ENCODE measurements at regions not wholly inside any gene's neighbourhood (a gene's known extent, or its start where the extent isn't known, plus 50 kb on each side); places are given as distances from the start of the nearest gene placed in this dataset.

GRCh38 chr13:37383046-37383445, 215.5 kb downstream of the POSTN start:
- FAIRE-seq (no peak), DNase-seq (ENCODE audit: insufficient read length, low spot score) (no peak)
- TF ChIP-seq CTCF (IDR thresholded peaks at IDR 0.05; ENCODE audit: insufficient read depth, missing control alignments), result no peak

DNA sequence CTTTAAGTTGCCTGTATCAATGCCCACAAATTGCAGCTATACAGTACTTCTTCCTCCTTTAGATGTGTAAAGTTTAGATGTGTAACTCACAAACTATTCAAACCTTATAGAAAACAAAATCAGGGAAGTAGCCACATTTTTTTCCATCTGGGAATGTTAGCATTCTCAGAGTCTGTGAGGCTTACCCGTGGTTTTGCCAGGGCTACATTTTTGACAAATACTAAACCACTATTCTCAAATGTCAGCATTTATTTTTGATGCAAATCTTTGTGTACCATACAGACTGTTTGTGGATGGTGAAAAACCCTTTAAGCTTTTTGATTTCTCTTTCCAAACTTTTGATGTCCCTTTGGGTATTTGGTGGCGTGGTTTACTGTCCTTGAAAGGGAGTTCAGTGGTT, 216.4 kb downstream of the POSTN start:
- no peak for TF ChIP-seq CTCF (IDR thresholded peaks at IDR 0.05; ENCODE audit: insufficient read depth, missing control alignments)
- no peak for DNase-seq (ENCODE audit: insufficient read length, low spot score)
- no peak for FAIRE-seq

DNA sequence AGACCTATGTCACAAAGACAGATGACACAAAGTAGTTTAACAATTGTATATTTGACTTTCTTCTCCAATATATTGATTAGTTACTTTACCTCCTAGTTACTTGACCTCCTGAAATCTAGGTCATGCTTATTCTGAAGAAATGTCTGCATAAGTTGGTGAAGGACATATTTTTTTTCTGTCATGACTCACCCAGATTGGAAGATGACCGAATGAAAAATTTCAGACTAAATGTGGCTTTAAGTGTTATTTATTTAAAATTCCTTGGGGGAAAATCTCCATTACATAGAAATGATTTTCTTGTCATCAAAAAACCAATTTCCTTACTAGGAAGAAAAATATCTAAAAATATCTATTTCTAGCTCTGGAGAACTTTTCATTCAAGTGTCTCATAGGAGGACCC, 217.1 kb downstream of the POSTN start:
- FAIRE-seq, result no peak
- no peak for DNase-seq (ENCODE audit: insufficient read length, low spot score)
- TF ChIP-seq CTCF (IDR thresholded peaks at IDR 0.05; ENCODE audit: insufficient read depth, missing control alignments), result no peak

DNA sequence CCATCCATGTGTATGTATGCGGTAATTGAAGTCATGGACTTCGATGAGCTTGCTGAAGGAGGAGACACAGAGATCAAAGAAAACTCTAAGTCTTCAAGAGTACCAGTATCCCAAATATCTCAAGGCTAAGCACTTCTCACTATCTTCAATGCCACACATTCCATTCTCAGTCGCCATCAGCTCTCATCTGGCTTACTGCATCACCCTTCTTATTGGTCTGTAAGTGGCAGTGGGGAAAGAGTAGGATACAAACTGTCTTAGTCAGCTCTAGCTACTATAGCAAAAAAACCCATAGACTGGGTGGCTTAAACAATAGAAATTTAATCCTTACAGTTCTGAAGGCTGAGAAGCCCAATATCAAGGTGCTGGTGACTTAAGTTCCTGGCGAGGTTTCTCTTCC, 218.7 kb downstream of the POSTN start:
- FAIRE-seq, result no peak
- no peak for TF ChIP-seq CTCF (IDR thresholded peaks at IDR 0.05; ENCODE audit: insufficient read depth, missing control alignments)
- DNase-seq (ENCODE audit: insufficient read length, low spot score), result no peak

- DNase-seq (ENCODE audit: insufficient read length, low spot score), result no peak
- no peak for TF ChIP-seq CTCF (IDR thresholded peaks at IDR 0.05; ENCODE audit: insufficient read depth, missing control alignments)
- FAIRE-seq, result no peak
Measured at GRCh38 chr13:37375724-37376123, 222.8 kb downstream of the POSTN start.

DNA sequence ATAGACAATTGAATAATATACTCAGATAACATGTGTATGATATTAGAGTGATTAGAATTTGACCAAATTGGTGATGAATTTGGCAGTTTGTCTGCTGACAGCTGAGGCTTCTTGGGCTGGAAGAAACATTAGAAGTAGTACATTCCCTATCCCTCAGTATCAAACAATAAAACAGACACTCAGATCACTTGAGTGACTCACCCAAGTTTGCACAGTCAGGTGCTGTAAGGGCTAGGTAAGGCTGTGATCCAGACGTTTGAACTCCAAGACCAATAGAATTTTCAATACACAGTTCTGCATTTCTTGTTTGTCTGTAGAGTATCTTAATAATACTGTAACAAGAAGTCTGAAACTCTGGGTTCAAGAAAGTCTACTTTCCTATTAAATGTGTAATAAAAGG, 223.5 kb downstream of the POSTN start:
- no peak for DNase-seq (ENCODE audit: insufficient read length, low spot score)
- TF ChIP-seq CTCF (IDR thresholded peaks at IDR 0.05; ENCODE audit: insufficient read depth, missing control alignments), result no peak
- FAIRE-seq, result no peak

DNA sequence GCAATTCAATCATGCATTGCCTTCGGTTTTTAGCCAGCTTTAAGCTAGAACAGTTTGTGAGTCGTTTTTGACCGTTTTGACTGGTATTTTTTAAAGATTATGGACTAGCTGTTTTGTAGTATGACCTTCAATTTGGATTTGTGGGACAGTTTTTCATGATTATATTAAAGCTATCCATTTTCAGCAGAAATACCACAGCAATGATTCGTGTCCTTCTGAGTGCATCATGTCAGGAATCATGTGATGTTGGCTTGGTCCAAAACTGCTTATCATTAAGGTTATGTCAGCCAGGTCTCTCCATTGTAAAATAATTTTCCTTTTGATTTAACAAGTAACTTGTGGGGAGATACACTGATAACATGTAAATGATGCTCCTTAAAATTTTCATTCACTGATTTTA, 229.0 kb downstream of the POSTN start:
- TF ChIP-seq CTCF (IDR thresholded peaks at IDR 0.05; ENCODE audit: insufficient read depth, missing control alignments), result no peak
- no peak for FAIRE-seq
- DNase-seq (ENCODE audit: insufficient read length, low spot score), result no peak

All from D721Med (cell line).